Nephron (organoid): ENCODE measurements at regions not wholly inside any gene's neighbourhood (a gene's known extent, or its start where the extent isn't known, plus 50 kb on each side); places are given as distances from the start of the nearest gene placed in this dataset.
A peak's percentile ranks its signal among the peaks of the same experiment; 100 is the strongest.

ENCODE experiments used
- H3K27ac Mint-ChIP-seq, 3 experiments: 2 replicates each; pipeline ENCODE4 v1.8.0; 2020; ENCODE audit warnings: mixed read lengths in 3 of 3, mild to moderate bottlenecking in 2 of 3, moderate library complexity in 1 of 3
- H3K27me3 Mint-ChIP-seq: 2 replicates; pipeline ENCODE4 v1.8.0; 2021; ENCODE audit warnings: low read depth, mild to moderate bottlenecking, moderate library complexity, mixed read lengths
- H3K36me3 Mint-ChIP-seq: 2 replicates; pipeline ENCODE4 v1.8.0; 2020; ENCODE audit warnings: low read depth, mixed read lengths
- H3K4me1 Mint-ChIP-seq: 2 replicates; pipeline ENCODE4 v1.8.0; 2020; ENCODE audit warnings: mixed read lengths
- H3K4me3 Mint-ChIP-seq, 3 experiments: 2 replicates each; pipeline ENCODE4 v1.8.0; 2020; ENCODE audit warnings: mild to moderate bottlenecking in 3 of 3, mixed read lengths in 3 of 3, moderate library complexity in 2 of 3
- H3K9me3 Mint-ChIP-seq: 2 replicates; pipeline ENCODE4 v1.8.0; 2020; ENCODE audit warnings: mixed read lengths
- TF ChIP-seq, protein P1 (sequence below), 3 experiments: fragments of 200-600 bp; sonication (generic); IDR thresholded peaks; one replicate each; pipeline ENCODE4 v1.5.0; 2021; ENCODE audit warnings: antibody characterized with exemption in 3 of 3; ENCODE audit not compliant: unreplicated experiment in 3 of 3

DNA sequence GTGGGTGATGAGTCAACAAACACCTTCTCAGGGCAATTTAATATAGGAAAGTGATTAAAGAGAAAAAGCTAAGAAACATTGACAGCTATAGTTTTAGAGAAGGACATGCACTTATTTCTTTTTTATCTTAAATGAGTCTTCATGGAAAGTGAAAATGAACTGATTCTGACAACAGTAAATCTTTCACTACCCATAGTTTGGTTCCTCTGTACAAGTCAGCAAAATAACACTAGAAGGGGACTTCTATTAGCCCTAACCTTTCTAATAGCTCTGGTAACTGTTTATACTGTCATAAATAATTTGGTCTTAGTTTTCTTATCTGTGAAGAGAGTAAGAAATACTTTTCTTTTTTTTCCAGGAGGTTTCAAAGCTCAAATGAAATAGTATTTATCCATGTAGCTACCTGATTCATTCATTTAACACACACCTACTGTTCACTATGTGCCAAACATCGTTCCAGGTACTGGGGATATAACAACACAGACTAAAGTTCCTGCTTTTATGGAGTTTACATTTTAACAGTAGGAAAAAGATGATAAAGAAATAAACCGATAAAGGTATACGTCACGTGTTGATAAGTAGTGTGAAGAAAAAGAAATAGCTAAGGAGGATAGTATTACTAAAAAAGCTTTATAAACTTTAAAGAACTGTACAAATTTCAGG is 148.2 kb downstream of the PCSK1 start:
- H3K27ac Mint-ChIP-seq = no peak overlapping the region
- H3K27me3 Mint-ChIP-seq = no peaks in the 10 kb centered on the region
- H3K9me3 Mint-ChIP-seq = peaks cover 2% of the 10 kb centered on the region
- TF ChIP-seq, protein P1, sequence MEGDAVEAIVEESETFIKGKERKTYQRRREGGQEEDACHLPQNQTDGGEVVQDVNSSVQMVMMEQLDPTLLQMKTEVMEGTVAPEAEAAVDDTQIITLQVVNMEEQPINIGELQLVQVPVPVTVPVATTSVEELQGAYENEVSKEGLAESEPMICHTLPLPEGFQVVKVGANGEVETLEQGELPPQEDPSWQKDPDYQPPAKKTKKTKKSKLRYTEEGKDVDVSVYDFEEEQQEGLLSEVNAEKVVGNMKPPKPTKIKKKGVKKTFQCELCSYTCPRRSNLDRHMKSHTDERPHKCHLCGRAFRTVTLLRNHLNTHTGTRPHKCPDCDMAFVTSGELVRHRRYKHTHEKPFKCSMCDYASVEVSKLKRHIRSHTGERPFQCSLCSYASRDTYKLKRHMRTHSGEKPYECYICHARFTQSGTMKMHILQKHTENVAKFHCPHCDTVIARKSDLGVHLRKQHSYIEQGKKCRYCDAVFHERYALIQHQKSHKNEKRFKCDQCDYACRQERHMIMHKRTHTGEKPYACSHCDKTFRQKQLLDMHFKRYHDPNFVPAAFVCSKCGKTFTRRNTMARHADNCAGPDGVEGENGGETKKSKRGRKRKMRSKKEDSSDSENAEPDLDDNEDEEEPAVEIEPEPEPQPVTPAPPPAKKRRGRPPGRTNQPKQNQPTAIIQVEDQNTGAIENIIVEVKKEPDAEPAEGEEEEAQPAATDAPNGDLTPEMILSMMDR (IDR thresholded peaks at IDR 0.05; ENCODE audit: unreplicated experiment in 3 of 3) = no peak
- no peaks in the 10 kb centered on the region for H3K36me3 Mint-ChIP-seq
- no peaks in the 10 kb centered on the region for H3K4me1 Mint-ChIP-seq
- no peak overlapping the region for H3K4me3 Mint-ChIP-seq

DNA sequence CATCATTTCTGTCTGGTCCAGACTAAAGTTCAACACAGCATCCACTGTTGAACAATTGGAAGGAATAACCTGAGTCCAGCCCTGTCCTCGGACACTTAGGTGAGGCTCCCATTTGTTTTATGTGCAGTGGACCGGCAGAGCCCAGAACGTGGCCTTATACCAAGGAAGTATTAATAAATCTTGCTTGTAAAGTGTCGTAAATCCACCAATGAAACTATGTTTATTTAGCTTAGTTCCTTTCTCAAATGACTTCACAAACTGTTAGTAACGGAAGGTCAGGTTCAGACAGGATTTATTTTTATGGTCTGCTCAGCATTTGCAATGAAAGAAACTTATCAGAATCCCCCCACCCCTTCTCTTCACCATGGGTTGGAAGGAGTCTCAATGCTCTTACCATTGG is 149.5 kb downstream of the PCSK1 start:
- TF ChIP-seq, protein P1 (IDR thresholded peaks at IDR 0.05; ENCODE audit: unreplicated experiment in 3 of 3) = no peak
- Mint-ChIP-seq H3K27me3 (no peaks in the 10 kb centered on the region), H3K4me1 (no peaks in the 10 kb centered on the region), H3K36me3 (no peaks in the 10 kb centered on the region), H3K9me3 (no peaks in the 10 kb centered on the region), H3K27ac (peak overlapping the region in 1 of 3 experiments; percentile 36), H3K4me3 (no peak overlapping the region)

DNA sequence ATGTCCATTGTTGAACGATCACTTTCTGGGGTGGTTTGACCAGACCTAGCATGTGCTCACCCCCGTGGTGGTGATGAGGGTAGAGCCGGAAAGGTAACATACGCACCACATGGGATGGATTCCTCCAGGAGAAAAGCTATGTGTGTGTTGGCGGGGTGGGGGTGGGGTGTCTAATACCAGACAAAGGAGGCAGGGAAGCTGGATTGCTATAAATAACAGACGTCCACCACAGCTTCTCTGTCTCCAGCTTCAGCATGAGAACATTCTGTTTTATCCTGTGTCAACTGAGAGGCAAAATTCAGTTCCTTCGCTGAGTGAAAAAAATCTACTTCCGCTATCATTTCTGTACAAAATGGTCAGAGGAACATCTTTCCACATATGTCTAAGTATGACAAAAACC is 151.0 kb downstream of the PCSK1 start:
- TF ChIP-seq, protein P1 (IDR thresholded peaks at IDR 0.05; ENCODE audit: unreplicated experiment in 3 of 3) = no peak
- H3K27me3 Mint-ChIP-seq = no peaks in the 10 kb centered on the region

DNA sequence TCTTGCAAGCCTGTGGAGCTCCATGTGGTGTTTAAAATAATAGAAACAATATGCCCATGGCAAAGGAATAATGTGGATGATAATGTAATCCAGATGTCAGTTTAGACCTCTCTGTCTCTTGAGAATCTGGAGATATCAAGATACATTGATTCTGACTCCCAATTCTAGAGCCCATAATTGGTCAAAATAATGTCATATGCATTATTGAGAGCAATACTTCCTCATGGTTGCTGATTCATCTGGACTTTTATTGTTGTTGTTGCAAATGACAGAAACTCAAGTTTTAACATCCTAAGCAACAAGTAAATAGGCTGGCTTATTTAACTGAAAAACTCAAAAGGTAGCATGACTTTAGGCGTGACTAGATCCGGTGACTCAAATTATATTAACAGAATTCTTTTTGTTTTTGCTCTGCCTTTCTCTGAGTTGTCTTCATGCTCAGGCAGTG is 152.1 kb downstream of the PCSK1 start:
- TF ChIP-seq, protein P1 (IDR thresholded peaks at IDR 0.05; ENCODE audit: unreplicated experiment in 3 of 3) = no peak
- Mint-ChIP-seq H3K27ac (no peak overlapping the region), H3K36me3 (no peaks in the 10 kb centered on the region), H3K4me1 (no peaks in the 10 kb centered on the region), H3K9me3 (peaks cover 3% of the 10 kb centered on the region), H3K27me3 (no peaks in the 10 kb centered on the region), H3K4me3 (no peak overlapping the region)

More for the DNA sequence above, 151.0 kb downstream of the PCSK1 start:
- H3K27ac Mint-ChIP-seq = no peak overlapping the region
- no peaks in the 10 kb centered on the region for H3K36me3 Mint-ChIP-seq
- H3K4me3 Mint-ChIP-seq = no peak overlapping the region
- H3K9me3 Mint-ChIP-seq = no peaks in the 10 kb centered on the region
- H3K4me1 Mint-ChIP-seq = no peaks in the 10 kb centered on the region

DNA sequence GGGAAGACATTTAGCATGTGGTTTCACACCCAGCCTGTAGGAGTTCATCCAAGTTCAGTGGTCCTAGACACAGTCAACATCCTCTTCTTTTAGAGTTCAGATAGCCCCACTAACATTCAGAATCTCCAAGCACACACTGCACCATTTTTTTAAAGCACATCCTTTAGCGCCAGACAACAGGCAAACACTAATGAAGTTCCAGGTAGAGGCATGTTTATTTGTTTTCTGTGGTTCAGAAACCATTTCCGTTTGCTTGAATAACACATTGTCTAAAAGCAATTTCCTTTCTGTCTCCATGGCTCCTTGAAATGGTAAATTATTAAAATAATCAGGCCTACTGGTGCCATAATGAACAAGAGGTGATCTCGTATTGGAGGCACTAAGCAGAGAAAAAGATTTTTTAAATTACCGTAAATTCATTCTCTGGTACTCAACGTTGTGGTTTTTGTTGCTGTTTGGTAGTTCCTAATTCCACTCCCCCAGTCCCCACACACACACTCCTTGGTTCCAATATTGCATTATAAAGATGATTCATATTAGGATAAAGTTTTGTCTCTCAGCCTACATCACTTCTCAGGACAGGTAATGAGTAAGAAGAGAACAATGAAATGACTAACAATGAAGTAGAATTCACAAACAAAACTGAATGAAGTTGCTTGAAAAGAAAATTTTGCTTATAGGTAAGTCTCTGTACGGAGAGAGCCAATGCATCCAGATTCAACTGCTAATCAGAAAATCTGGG is 153.1 kb downstream of the PCSK1 start:
- peaks cover 3% of the 10 kb centered on the region for H3K9me3 Mint-ChIP-seq
- H3K27ac Mint-ChIP-seq = no peak overlapping the region
- no peaks in the 10 kb centered on the region for H3K36me3 Mint-ChIP-seq
- no peaks in the 10 kb centered on the region for H3K27me3 Mint-ChIP-seq
- TF ChIP-seq, protein P1 (IDR thresholded peaks at IDR 0.05; ENCODE audit: unreplicated experiment in 3 of 3) = no peak
- H3K4me3 Mint-ChIP-seq = no peak overlapping the region
- H3K4me1 Mint-ChIP-seq = no peaks in the 10 kb centered on the region
